Ectodermal cell (in vitro differentiated cells): ENCODE measurements at regions not wholly inside any gene's neighbourhood (a gene's known extent, or its start where the extent isn't known, plus 50 kb on each side); places are given as distances from the start of the nearest gene placed in this dataset.

ENCODE experiments used
- H3K27ac ChIP-seq: 2 replicates; pipeline ENCODE4 v1.7.0; 2013; ENCODE audit warnings: mild to moderate bottlenecking, low read depth, low read length; ENCODE audit not compliant: insufficient read depth, poor library complexity, severe bottlenecking
- H3K27me3 ChIP-seq: 2 replicates; pipeline ENCODE4 v1.7.0; 2013; ENCODE audit warnings: mild to moderate bottlenecking, low read length; ENCODE audit not compliant: insufficient read depth, control insufficient read depth, poor library complexity, severe bottlenecking
- H3K36me3 ChIP-seq: one replicate; pipeline ENCODE4 v1.7.0; 2013; ENCODE audit warnings: low read length; ENCODE audit not compliant: control insufficient read depth, insufficient read depth
- H3K4me1 ChIP-seq: one replicate; pipeline ENCODE4 v1.7.0; 2013; ENCODE audit warnings: low read length; ENCODE audit not compliant: control insufficient read depth, insufficient read depth
- H3K4me3 ChIP-seq: 2 replicates; pipeline ENCODE4 v1.7.0; 2013; ENCODE audit warnings: low read depth, low read length, control low read depth; ENCODE audit not compliant: insufficient read depth
- H3K9me3 ChIP-seq: 2 replicates; pipeline ENCODE4 v1.7.0; 2013; ENCODE audit warnings: mild to moderate bottlenecking, low read length, moderate library complexity; ENCODE audit not compliant: control insufficient read depth
- WGBS, 2 experiments: methylation state at CpG; one replicate each; pipeline ENCODE4 v1.1.7; 2013; ENCODE audit warnings: missing lambda C conversion rate in 2 of 2; 5-methylcytosine and 5-hydroxymethylcytosine counted together

- WGBS, 2 experiments = 94 to 95% methylated on average over 5 of the region's 5 CpGs
- Histone ChIP-seq H3K27ac (no peak overlapping the region), H3K36me3 (no peaks in the 10 kb centered on the region), H3K4me1 (peaks cover 3% of the 10 kb centered on the region), H3K9me3 (no peaks in the 10 kb centered on the region), H3K27me3 (no peaks in the 10 kb centered on the region), H3K4me3 (no peak overlapping the region)
These were observed 518.3 kb downstream of the MN1 start for GRCh38 chr22:27283240-27283639.

- peaks cover 8% of the 10 kb centered on the region for H3K4me1 ChIP-seq
- WGBS, 2 experiments = 94 to 95% methylated on average over 6 of the region's 6 CpGs
These were observed 517.8 kb downstream of the MN1 start for GRCh38 chr22:27283714-27284113.

GRCh38 chr22:27284324-27284723, 517.2 kb downstream of the MN1 start:
- Histone ChIP-seq H3K27me3 (no peaks in the 10 kb centered on the region), H3K4me3 (no peak overlapping the region), H3K4me1 (peaks cover 11% of the 10 kb centered on the region), H3K9me3 (no peaks in the 10 kb centered on the region), H3K27ac (no peak overlapping the region), H3K36me3 (no peaks in the 10 kb centered on the region)
- WGBS, 2 experiments = 93 to 96% methylated on average over 7 of the region's 7 CpGs

More at GRCh38 chr22:27283714-27284113, 517.8 kb downstream of the MN1 start:
- no peaks in the 10 kb centered on the region for H3K9me3 ChIP-seq
- no peak overlapping the region for H3K27ac ChIP-seq
- H3K27me3 ChIP-seq = no peaks in the 10 kb centered on the region
- no peak overlapping the region for H3K4me3 ChIP-seq
- H3K36me3 ChIP-seq = no peaks in the 10 kb centered on the region

- WGBS, 2 experiments = 98% methylated on average over 3 to 5 of the region's 5 CpGs
- no peak overlapping the region for H3K27ac ChIP-seq
- no peaks in the 10 kb centered on the region for H3K9me3 ChIP-seq
- peaks cover 11% of the 10 kb centered on the region for H3K4me1 ChIP-seq
- no peaks in the 10 kb centered on the region for H3K27me3 ChIP-seq
- no peaks in the 10 kb centered on the region for H3K36me3 ChIP-seq
- H3K4me3 ChIP-seq = no peak overlapping the region
These were observed 514.8 kb downstream of the MN1 start for GRCh38 chr22:27286711-27287110.

GRCh38 chr22:27292542-27293299, 508.8 kb downstream of the MN1 start:
- Histone ChIP-seq H3K4me3 (no peak overlapping the region), H3K36me3 (no peaks in the 10 kb centered on the region), H3K4me1 (peaks cover 25% of the 10 kb centered on the region), H3K27ac (no peak overlapping the region), H3K27me3 (no peaks in the 10 kb centered on the region), H3K9me3 (no peaks in the 10 kb centered on the region)
- WGBS, 2 experiments = 63 to 66% methylated on average over 7 of the region's 7 CpGs

GRCh38 chr22:27293721-27294445, 507.7 kb downstream of the MN1 start:
- H3K27ac ChIP-seq = no peak overlapping the region
- H3K27me3 ChIP-seq = no peaks in the 10 kb centered on the region
- 93% methylated on average over 12 of the region's 12 CpGs for WGBS, 2 experiments
- no peaks in the 10 kb centered on the region for H3K9me3 ChIP-seq
- no peak overlapping the region for H3K4me3 ChIP-seq
- H3K36me3 ChIP-seq = no peaks in the 10 kb centered on the region
- peaks cover 27% of the 10 kb centered on the region for H3K4me1 ChIP-seq

- H3K4me1 ChIP-seq = peaks cover 33% of the 10 kb centered on the region
- no peaks in the 10 kb centered on the region for H3K27me3 ChIP-seq
- H3K27ac ChIP-seq = no peak overlapping the region
- H3K9me3 ChIP-seq = no peaks in the 10 kb centered on the region
- H3K4me3 ChIP-seq = no peak overlapping the region
- no peaks in the 10 kb centered on the region for H3K36me3 ChIP-seq
- WGBS, 2 experiments = 85 to 86% methylated on average over 3 of the region's 3 CpGs
These were observed 506.5 kb downstream of the MN1 start for GRCh38 chr22:27295040-27295439.

- H3K36me3 ChIP-seq = no peaks in the 10 kb centered on the region
- no peak overlapping the region for H3K4me3 ChIP-seq
- no peaks in the 10 kb centered on the region for H3K9me3 ChIP-seq
- H3K27me3 ChIP-seq = no peaks in the 10 kb centered on the region
- WGBS, 2 experiments = 78 to 79% methylated on average over 1 of the region's 1 CpG
- peaks cover 33% of the 10 kb centered on the region for H3K4me1 ChIP-seq
- no peak overlapping the region for H3K27ac ChIP-seq
These were observed 506.0 kb downstream of the MN1 start for GRCh38 chr22:27295605-27296004.

GRCh38 chr22:27296091-27296675, 505.4 kb downstream of the MN1 start:
- no peak overlapping the region for H3K4me3 ChIP-seq
- H3K4me1 ChIP-seq = peaks cover 33% of the 10 kb centered on the region
- H3K27ac ChIP-seq = no peak overlapping the region
- H3K27me3 ChIP-seq = no peaks in the 10 kb centered on the region
- 87 to 90% methylated on average over 24 of the region's 24 CpGs for WGBS, 2 experiments
- no peaks in the 10 kb centered on the region for H3K9me3 ChIP-seq
- no peaks in the 10 kb centered on the region for H3K36me3 ChIP-seq

GRCh38 chr22:27297125-27297524, 504.4 kb downstream of the MN1 start:
- Histone ChIP-seq H3K9me3 (no peaks in the 10 kb centered on the region), H3K27ac (no peak overlapping the region), H3K27me3 (no peaks in the 10 kb centered on the region), H3K4me3 (no peak overlapping the region), H3K36me3 (no peaks in the 10 kb centered on the region), H3K4me1 (peaks cover 33% of the 10 kb centered on the region)
- WGBS, 2 experiments = 89 to 92% methylated on average over 6 to 7 of the region's 7 CpGs
